ENCODE measurements at regions not wholly inside any gene's neighbourhood (a gene's known extent, or its start where the extent isn't known, plus 50 kb on each side); places are given as distances from the start of the nearest gene placed in this dataset.

DNA sequence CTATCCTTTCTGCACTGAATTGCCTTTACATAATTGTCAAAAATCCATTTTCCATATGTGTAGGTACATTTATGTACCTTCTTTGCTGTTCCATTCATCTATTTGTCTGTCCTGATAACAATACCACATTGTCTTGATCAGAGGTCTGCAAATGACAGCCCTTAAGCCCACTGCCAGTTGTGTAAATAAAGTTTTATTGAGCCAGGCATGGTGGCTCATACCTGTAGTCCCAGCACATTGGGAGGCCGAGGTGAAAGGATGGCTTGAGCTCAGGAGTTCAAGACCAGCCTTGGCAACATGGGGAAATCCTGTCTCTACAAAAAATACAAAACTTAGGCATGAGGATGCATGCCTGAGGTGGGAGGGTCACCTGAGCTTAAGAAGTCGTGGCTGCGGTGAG lies 121.0 kb downstream of the TFCP2L1 start:
- WGBS (ENCODE audit: low lambda C conversion rate): 29% methylated on average over 3 of the region's 3 CpGs
- CTCF ChIA-PET (ENCODE audit: low intra/inter-chr PET ratio, low total read pairs): no interaction called here

More for the DNA sequence above, 121.0 kb downstream of the TFCP2L1 start:
- BruUV-seq (replicated peaks): no TSS peak
- no peak for DNase-seq (ENCODE audit: low spot score)
- no peak for TF ChIP-seq TBX3 (IDR thresholded peaks at IDR 0.05; ENCODE audit: borderline replicate concordance)
- no peak for TF ChIP-seq ZBTB40 (IDR thresholded peaks at IDR 0.05)
- TF ChIP-seq ZBTB40 (CRISPR knock-in tag; IDR thresholded peaks at IDR 0.05): peak; percentile 95
- TF ChIP-seq, protein P1, sequence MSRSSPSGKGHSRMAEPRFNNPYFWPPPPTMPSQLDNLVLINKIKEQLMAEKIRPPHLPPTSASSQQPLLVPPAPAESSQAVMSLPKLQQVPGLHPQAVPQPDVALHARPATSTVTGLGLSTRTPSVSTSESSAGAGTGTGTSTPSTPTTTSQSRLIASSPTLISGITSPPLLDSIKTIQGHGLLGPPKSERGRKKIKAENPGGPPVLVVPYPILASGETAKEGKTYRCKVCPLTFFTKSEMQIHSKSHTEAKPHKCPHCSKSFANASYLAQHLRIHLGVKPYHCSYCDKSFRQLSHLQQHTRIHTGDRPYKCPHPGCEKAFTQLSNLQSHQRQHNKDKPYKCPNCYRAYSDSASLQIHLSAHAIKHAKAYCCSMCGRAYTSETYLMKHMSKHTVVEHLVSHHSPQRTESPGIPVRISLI (CRISPR knock-in tag; IDR thresholded peaks at IDR 0.05; ENCODE audit: borderline replicate concordance): no peak
- no peak for TF ChIP-seq ZNF350 (CRISPR knock-in tag; IDR thresholded peaks at IDR 0.05; ENCODE audit: borderline replicate concordance, low read depth)
- no peak overlapping the region for H2AFZ ChIP-seq (ENCODE audit: low read length)
- in situ Hi-C loops (cut with HindIII; ENCODE audit: extremely low pct_ligation_motif_present, low pct_unique_long_range_greater_than_20kb) (no loop called here), intact Hi-C loops (cut with micrococcal nuclease; ENCODE audit: unreplicated experiment) (no loop called here)
- H3K36me3 ChIP-seq (replicated peaks in 1 of 2; ENCODE audit: control insufficient read depth in 1 of 2, insufficient read depth in 2 of 2, low read length in 2 of 2): no peaks in the 10 kb centered on the region
- H3K4me3 ChIP-seq (replicated peaks in 1 of 3; ENCODE audit: insufficient read depth in 1 of 3, low read depth in 2 of 3, low read length in 3 of 3): no peak overlapping the region
- H3K4me2 ChIP-seq (ENCODE audit: low read depth, low read length): no peak overlapping the region
- H4K20me1 ChIP-seq (ENCODE audit: insufficient read depth, low read length): no peaks in the 10 kb centered on the region
- H3K27me3 ChIP-seq (ENCODE audit: control insufficient read depth in 1 of 2, insufficient read depth in 2 of 2, low read length in 2 of 2): peaks cover 0 to 5% of the 10 kb centered on the region in 2 experiments; a peak in 1 of 5 replicates
- no peaks in the 10 kb centered on the region for H3K4me1 ChIP-seq (ENCODE audit: insufficient read depth, low read length)
- H3K9me3 ChIP-seq (ENCODE audit: low read length): no peaks in the 10 kb centered on the region
- H3K79me2 ChIP-seq (ENCODE audit: insufficient read depth, low read length): no peaks in the 10 kb centered on the region
- ATAC-seq: no peak
- FAIRE-seq: no peak
- H3K27ac ChIP-seq (ENCODE audit: extremely low read length, insufficient read depth, low read length): no peak overlapping the region
- POLR2A ChIA-PET: no interaction called here
- H3K9ac ChIP-seq (ENCODE audit: insufficient read depth, low read depth, low read length): no peak overlapping the region

All from HepG2 (cell line).